GM18873 (cell line): ENCODE measurements at regions not wholly inside any gene's neighbourhood (a gene's known extent, or its start where the extent isn't known, plus 50 kb on each side); places are given as distances from the start of the nearest gene placed in this dataset.

Experiments used
- ATAC-seq: cut with Tn5 transposase; IDR thresholded peaks from one replicate; pipeline ENCODE4 v1.9.1; 2021; ENCODE audit warnings: mild to moderate bottlenecking, moderate library complexity, moderate number of reproducible peaks; ENCODE audit not compliant: unreplicated experiment, low FRiP score

DNA sequence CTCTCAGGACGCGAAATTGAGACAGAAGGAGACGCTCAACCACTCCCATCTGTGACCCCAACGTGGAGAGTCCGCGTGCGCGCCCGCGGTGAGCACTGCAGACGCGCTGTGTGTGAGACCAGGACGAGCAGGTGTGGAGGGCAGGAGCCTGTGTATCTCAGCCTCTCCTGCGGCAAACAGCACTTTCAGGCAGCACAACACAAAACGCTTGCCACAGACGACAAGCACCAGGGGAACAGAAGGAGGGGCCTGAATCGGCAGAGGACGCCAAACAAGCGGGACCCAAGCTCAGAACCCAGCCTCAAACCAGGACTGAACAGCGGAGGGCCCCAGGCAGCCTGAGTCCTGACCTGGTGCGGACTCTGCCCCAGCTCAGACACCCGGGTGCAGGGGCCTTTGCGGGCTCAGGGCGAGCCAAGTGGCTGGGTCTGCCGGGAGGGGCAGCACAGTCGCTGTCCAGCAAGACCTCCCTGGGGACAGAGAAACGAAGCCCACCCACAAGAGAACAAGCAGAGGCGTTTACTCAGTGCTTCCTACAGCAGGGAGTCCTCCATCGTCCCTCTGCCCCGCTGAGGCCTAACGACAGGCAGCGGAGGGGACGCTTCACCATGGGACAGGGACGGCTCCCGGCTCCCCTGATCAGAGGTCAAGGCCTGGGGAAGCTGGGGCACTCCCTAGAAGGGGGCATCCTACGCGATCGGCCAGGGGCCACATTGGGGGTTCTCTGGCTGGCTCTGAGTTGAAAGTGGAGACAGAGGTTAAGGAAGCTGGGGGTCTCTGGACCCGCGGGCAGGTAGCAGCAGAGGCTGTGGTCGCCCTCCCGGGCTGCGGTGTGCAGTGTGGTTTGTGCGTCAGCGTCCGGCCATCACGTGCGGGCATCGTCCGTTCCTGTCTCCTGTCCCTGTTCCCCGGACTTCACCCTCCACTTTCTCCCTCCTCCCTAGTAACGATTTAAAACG is 560.8 kb downstream of the BRD1 start:
- no peak for ATAC-seq

DNA sequence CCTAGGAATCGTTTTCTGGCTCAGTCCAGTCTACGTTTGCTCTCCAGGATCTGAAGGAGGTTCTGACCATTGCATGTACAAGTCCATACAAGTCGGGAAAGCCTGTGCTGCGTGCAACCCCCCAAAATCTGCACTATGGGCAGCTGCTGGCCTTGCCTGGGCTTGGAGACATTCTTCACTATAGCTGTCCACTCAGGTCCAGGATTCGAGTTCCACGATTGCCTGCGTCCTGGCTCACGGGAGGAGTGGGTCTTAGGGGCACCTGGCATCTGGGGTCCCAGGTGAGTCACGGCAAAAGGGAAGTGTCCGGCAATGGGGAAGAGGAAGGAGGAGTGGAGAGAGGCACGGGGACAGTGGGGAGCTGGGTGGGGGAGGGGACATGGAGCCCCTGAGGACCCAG is 563.0 kb downstream of the BRD1 start:
- ATAC-seq: no peak

DNA sequence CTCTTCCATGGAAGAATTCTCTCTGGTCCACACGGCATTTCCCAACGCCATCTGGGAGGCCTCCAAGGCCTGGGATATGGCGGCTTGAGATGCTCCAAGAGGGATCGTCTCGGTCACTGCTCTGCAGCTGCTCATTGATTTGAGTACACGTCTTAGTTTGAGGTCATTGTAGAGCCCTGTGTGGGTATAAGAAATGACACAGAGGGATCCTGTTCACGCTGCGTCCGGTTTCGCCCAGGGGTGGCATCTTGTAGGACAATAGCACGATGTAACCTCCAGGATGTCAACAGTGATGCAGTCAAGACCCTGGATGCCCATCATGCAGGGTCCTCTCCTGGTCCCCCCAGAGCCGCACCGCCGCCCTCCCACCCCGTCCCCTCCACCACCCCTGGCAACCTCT is 564.6 kb downstream of the BRD1 start:
- no peak for ATAC-seq

DNA sequence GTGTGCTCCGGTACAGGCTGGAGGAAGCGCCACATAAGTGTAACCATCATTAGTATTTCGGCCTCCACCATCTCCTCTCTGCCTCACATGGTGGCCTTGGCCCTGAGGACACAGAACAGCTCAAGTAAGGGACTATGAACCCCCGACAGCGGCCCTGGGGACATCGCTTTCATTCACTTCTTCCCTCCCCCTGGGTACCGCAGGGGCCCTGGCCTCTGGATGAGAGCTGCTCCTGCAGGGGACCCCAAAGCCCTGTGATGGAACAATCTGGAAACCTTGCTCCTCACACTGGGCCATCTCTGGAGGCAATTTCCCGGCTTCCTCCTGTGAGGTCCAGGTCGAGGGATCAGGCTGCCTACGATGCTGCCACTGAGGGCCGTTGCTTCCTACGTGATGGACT is 565.5 kb downstream of the BRD1 start:
- ATAC-seq: no peak

DNA sequence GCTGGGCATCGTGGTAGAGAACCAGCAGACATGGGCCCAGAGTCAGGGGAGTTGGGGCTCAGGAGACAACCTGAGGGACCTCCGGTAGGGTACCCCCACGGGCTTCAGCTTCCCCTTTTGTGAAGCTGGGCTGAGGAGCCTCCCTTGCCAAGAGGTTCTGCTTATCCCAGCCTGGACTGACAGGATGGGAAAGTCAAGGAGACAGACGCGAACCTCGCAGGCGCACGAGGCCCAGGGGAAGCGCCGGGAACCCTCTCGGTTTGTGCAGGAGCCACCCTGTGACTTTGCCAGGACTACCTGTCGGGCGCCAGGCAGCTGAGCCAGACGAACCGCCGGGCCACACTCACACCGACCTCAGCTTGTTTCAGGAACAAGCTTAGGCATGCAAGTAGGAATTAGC is 566.1 kb downstream of the BRD1 start:
- no peak for ATAC-seq

DNA sequence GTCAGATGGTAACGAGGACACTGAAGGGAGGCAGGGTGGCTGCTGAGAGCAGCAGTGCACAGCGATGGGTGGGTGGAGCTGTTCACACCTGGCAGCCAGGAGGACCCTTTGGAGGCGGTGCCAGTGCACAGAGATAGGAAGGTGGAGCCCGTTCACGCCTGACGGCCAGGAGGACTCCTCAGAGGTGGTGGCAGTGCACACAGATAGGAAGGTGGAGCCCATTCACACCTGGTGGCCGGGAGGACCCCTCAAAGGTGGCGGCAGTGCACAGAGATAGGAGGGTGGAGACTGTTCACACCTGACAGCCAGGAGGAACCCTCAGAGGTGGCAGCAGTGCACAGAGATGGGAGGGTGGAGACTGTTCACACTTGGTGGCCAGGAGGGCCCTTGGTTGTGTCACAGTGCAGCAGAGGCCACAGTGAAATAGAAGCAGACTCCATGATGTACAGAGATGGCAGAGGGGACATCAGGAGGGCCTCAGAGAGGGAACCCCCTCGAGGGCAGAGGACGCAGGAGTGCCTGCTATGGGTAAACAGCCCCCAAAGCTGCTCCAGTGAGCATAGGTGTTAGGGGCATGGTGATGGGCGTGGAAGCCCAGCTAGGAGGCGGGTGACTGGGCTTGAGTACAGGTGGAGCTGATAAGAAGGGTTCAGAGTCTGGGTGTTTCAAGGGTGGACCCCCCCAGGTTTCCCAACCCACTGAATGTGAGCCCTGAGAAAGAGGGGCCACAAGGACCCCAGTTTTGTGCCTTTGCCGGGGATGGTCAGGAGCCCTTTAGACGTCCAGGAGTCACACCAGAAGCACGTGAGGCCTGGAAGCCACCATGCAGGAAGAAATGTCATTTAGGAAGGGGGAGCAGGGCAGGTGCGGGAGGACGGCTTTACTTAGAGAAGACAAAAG is 566.7 kb downstream of the BRD1 start:
- no peak for ATAC-seq

DNA sequence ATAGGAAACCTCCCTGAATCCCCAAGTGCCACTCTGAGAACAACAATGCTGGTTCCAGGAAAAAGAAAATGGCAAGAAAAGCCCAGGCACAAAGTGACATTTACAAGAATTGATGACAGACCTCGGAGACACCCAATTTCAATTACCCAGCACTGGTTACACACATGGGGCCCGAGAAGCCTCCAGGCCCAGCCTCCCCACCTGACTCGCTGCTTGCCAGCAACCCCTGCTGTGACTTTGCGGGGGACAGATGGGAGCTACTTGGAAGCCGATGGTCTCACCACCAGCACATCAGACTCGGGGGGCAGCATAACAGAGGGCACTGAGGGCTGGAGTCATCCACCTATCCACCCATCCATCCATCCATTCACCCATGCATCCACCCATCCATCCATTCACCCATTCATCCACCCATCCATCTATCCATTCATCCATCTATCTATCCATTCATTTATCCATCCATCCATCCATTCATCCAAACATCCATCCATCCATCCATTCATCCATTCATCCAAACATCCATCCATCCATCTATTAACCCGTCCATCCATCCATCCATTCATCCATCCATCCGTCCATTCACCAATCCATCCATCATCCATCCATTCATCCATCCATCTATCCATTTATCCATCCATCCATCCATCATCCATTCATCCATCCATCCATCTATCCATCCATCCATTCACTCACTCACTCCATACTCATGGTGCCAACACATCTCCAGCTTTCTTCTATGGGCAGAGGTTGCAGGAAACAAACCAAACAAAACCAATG is 567.6 kb downstream of the BRD1 start:
- ATAC-seq: no peak

DNA sequence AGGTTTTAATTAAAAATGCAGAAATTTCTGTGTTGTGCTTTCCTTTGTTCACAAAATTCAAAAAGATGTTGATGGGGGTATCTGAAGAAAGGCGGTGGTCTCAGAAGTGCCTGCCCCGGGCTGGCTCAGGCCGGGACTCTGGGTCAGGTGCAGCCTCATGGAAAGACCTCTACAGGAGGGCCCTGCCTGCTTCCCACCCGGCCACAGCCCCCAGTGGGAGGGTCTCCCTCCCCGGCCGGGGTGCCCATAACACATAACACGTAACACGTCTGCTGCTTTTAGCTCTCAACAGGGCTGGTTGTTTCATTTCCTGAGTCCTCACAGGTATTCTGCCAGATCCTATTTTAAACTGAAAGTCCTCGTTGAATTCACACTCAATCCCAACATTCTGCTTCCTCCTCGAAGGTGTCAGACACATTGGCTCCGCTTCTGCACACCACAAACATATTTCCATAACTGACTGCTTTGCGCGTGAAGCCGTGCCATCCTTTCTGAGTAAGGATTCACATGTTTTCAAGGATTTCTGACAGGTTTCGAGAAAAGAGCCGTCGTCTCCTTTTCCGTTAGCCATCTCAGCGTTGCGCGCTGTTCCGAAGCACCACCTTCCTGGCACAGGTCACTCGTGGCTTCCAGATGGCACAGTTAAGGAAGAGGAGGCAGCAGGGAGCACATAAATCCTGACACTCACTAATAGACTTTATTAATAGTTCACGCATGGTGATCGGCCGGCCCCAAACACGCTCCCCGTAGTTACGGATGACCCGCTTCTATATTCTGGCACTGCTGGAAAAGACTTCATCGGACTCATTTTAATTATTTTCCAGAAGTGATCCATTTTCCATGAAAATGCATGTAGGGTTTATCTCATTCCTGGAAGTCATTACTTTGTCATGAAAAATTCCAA is 569.3 kb downstream of the BRD1 start:
- ATAC-seq: no peak

DNA sequence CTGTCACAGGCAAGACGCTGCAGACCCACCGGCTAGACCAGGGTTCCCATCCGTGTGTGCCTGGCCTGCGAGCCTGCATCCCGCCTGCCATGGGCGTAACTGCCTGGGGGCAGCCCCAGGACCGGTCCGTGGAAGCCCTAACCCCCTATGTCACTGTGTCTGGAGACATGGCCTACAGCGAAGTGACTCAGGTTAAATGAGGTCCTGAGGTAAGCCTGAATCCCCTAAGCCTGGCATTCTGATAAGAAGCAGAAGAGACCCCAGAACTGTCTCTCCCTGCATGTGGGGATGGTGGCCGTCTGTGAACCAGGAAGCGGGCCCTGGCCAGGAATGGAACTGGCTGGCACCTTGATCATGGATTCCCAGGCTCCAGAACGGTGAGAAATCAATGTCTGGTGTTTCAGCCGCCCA is 570.1 kb downstream of the BRD1 start:
- no peak for ATAC-seq

DNA sequence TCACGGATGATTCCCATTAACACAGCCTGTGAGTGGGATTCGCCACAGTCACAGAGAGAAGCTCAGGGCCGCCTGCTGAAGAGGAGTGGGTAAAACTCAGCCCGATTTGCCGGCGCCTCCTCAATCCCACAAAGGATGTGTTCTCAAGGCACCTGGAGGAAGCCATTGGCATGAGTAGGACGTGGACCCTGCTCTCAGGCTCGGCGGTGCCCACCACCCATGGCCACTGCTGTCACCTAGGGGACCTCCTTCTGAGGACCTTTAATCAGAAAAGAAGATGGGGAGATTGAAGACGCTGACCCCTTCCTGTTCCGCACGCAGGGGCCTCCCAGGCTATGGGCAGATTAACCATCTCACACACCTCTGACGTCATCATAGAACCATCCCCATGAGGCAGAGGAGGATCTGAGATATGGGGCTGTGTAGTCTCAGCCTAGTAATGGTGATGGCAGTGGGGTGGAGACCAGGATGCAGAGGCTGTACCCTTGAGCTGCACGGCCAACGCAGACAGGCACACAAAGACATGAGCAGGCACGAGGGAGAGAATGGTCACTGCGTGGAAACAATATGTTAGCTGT is 571.8 kb downstream of the BRD1 start:
- ATAC-seq: no peak

DNA sequence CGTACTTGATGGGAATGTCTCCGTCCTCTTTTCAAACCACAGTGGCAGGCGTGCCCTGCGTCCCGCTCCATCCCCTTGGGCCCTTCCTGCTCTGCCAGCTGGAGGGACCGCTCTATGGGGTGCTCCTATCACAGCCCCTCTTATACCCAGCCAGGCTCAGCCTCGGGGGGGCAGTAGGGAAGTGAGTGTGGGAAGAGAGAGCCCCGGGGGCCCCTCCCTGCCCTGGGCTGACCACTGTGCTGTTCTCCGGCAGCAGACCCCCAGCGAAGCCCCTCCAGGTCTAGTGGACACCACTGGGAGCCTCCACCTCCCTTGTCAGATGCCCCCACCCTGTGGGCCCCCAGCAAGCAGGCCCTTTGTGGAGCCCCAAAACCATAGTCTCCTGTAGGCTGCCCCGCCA is 572.5 kb downstream of the BRD1 start:
- ATAC-seq: no peak

DNA sequence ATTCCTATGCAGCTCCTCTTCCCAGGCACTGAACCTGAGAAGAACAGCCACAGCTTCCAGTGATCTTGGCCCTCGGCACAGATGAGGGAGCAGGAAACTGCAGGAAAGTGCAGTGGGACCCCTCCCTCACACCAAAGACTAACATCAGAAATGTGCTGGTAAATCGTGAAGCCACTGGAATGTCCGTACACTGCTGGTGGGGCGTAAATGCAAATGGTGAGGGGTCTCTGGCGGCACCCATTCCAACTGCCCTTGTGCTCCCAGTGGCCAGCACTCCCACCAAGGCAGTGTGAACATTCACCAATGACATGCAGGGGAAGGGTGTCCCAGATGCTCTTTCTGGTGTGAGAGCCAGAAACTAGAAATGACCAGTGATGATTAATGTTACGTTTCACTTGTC is 574.0 kb downstream of the BRD1 start:
- no peak for ATAC-seq

DNA sequence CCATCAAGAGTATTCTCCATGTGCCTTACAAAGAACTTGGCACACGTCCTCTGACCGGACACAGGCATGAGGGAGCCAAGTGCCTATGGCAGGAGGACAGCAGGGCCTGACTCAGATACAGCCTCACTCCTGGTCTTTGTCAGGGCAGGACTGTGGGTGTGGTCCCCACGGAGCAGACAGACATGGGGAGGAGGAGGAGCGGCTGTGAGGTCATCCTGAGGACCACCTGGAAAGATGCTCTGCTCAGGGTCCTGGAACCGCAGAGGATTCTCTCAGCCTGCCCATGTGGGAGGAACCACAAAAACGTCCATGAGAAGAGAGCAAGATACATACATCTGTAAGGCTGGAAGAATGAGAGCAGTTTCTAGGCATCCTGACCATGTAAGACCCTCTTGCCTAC is 576.3 kb downstream of the BRD1 start:
- ATAC-seq: no peak

DNA sequence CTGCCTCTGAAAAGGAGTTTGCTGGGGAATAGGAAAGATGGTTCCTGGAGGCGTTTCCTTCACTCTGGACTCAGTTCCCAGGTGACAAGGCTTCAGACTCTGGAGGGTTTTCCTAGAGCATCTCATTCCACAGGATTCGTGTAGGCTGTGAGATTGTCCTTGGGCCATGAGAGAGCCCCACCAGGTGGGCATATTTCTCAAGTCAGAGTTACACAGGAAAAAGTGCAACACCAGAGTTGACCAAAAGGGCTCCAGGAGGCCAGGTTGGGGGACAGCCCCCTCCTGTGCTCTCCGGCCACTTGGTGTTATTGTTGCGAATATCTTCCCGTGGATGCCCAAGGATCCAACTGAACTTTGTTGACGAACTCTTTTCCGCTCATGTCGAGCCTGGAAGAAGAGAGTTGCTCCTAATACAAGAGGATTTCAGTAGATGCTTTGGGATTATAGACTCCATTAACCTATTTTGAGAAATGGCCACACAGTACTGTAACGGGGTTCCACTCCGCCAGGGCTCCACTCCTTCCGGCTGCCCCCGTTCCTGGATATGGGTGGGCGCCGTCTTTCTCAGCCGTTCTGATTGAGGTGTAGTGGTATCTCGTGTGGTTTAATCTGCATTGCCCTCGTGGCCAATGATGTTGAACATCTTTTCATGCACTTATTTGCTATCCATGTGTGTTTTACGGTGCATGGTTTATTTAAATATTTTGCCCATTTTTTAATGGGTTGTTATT is 580.3 kb downstream of the BRD1 start:
- ATAC-seq: no peak

DNA sequence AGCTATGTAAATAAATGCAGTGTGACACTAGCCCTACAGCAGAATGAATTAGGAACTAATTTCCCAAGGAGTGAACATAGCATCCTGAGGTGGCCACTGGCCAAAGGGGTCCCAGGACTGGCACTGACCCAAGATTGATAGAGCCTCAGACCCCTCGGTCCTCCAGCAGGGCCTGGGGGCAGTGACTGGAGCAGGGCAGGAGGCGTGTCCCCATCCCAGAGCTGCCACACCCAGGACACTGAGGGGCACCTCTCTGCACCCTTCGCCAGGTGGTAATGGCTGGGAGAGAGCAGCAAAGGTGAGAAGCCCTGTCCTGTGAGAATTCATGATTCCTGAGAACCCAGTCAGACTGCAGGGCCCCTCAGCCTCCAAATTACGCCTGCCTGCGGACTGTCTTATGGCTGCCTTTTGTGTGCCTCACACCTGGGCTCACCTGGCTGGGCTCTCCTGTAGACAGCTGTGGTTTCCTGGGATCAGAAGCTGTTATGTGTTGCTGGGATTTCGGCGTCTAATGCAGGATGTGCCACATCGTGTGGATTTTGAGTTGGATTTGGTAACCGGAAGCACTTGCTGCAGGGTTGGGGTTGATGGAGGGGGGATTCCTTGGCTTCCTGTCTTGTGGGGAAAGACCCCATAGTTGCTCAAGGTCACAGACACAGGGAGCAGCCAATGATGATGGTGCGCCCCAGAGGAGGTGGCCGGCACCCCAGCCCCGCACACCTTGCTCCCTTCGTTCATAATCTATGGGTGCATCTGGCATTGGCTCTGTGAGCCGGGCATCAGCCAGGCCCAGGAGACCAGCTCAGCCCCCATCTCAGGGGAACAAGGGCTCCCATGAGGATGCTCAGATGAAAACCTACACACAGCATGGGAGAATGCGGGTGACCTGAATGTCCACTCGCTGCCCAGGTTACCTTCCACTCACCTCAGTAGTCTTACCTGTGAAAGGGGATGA is 582.9 kb downstream of the BRD1 start:
- no peak for ATAC-seq

DNA sequence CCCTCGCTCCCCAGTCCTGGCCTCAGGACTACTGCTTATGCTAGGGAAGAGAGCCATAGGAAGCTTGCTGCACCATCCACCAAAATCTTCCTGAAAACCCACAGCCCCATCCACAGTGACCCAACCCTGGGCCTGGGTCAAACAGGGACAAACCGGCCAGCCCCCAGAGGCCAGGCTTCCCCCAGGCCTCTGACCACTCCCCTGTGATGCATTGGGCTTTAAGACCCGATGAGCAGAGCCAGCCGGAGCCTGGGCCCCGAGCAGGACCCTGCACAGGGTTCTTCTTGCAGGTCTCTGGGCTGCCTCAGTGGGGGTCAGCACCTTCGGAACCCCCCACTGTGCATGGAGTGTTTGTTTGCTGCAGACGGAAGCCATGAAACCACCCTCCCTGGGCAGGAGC is 583.7 kb downstream of the BRD1 start:
- no peak for ATAC-seq

DNA sequence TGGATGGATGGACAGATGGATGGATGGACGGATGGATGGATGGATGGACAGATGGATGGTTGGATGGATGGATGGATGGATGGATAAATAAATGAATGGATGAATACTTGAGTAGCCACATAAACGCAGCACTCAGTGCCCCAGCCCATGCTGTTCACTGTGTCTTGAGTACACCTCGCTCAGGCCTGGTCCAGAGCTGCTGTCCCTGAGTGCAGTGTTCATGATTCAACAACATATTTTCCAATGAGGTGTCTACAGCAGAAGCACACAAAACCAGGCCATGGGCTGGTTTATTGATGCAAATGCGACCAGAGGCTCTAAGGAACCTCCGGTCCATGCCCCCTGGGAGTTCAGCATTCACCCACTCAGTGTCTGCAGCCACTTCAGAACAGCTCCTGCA is 584.3 kb downstream of the BRD1 start:
- no peak for ATAC-seq

DNA sequence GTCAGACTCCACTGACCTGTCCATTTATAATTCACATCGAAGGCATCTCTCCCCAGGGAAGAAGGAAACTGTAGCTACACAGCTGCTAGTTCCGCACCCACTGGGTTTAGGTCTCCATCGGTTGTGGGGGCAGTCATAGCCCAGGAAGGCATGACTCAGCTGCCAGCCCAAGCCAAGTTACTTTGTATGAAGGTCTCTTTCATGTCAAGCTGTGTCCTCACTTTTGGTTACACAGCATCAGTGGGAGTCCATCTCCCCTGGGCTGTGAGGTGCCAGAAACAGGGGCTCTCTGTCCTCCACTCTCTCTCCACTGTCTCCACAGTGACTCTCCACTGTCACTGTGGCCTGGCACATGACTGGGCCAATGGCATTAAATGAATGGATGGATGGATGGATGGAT is 585.2 kb downstream of the BRD1 start:
- no peak for ATAC-seq
